Stimulated activated CD4-positive, alpha-beta T cell treated with anti-CD3 and anti-CD28 coated beads, Interleukin-1b, Interleukin-23, amount 100 ng/mL, for 24 hours (primary cell): ENCODE measurements at regions not wholly inside any gene's neighbourhood (a gene's known extent, or its start where the extent isn't known, plus 50 kb on each side); places are given as distances from the start of the nearest gene placed in this dataset.
"Not testable (repeated sequence)": the region's sequence is repeated elsewhere in the genome, so short reads cannot be mapped to it uniquely, and the experiment has no call there.

Source experiments
- DNase-seq, 4 experiments: peaks; one replicate each; pipeline ENCODE4 v3.0.0-alpha.2; 2020; ENCODE audit warnings: low read depth in 4 of 4, low spot score in 1 of 4

GRCh38 chr17:5943982-5944381 lies 126.2 kb upstream of the WSCD1 start:
- DNase-seq, result no peak

GRCh38 chr17:5947701-5948180 lies 122.4 kb upstream of the WSCD1 start:
- DNase-seq, result no peak

GRCh38 chr17:5948811-5949210 lies 121.4 kb upstream of the WSCD1 start:
- no peak for DNase-seq

- DNase-seq, result no peak
These were observed 119.3 kb upstream of the WSCD1 start for GRCh38 chr17:5950878-5951277.

- no peak for DNase-seq
These were observed 118.3 kb upstream of the WSCD1 start for GRCh38 chr17:5951912-5952311.

GRCh38 chr17:5952518-5952917 lies 117.7 kb upstream of the WSCD1 start:
- DNase-seq, result no peak

GRCh38 chr17:5955764-5956163 lies 114.4 kb upstream of the WSCD1 start:
- DNase-seq, result no peak

GRCh38 chr17:5958850-5959249 lies 111.3 kb upstream of the WSCD1 start:
- DNase-seq, result no peak

- DNase-seq, result no peak
These were observed 107.8 kb upstream of the WSCD1 start for GRCh38 chr17:5962371-5962770.

- DNase-seq, result no peak
These were observed 98.2 kb upstream of the WSCD1 start for GRCh38 chr17:5971969-5972368.

- DNase-seq, result no peak
These were observed 96.8 kb upstream of the WSCD1 start for GRCh38 chr17:5973410-5973809.

- DNase-seq, result no peak
These were observed 94.5 kb upstream of the WSCD1 start for GRCh38 chr17:5975661-5976060.

GRCh38 chr17:5976251-5976650 lies 93.9 kb upstream of the WSCD1 start:
- DNase-seq, result no peak

GRCh38 chr17:5978496-5978895 lies 91.7 kb upstream of the WSCD1 start:
- no peak for DNase-seq

GRCh38 chr17:5980941-5981340 lies 89.2 kb upstream of the WSCD1 start:
- DNase-seq, result no peak

GRCh38 chr17:5986644-5987043 lies 83.5 kb upstream of the WSCD1 start:
- no peak for DNase-seq

GRCh38 chr17:6000426-6000825 lies 69.8 kb upstream of the WSCD1 start:
- no peak for DNase-seq

- DNase-seq, result not testable (repeated sequence)
These were observed 67.0 kb upstream of the WSCD1 start for GRCh38 chr17:6003221-6003620.

GRCh38 chr17:6005939-6006338 lies 64.2 kb upstream of the WSCD1 start:
- DNase-seq, result no peak

GRCh38 chr17:6011206-6011605 lies 59.0 kb upstream of the WSCD1 start:
- DNase-seq, result no peak

- DNase-seq, result no peak
These were observed 51.4 kb upstream of the WSCD1 start for GRCh38 chr17:6018788-6019187.

GRCh38 chr17:6019959-6020358 lies 50.2 kb upstream of the WSCD1 start:
- DNase-seq, result no peak

- DNase-seq, result no peak
These were observed 49.7 kb upstream of the WSCD1 start for GRCh38 chr17:6020376-6021010.
